Fibroblast of lung (primary cell): ENCODE measurements at regions not wholly inside any gene's neighbourhood (a gene's known extent, or its start where the extent isn't known, plus 50 kb on each side); places are given as distances from the start of the nearest gene placed in this dataset.

Source experiments
- DNase-seq, 2 donors: peaks; one replicate each; pipeline versions ENCODE4 v3.0.0 to v3.0.0-alpha.2; 2010; ENCODE audit warnings: low read depth in 2 of 2
- H2AFZ ChIP-seq: 2 replicates; pipeline ENCODE4 v1.5.1; 2012; ENCODE audit warnings: low read length, control low read depth, inconsistent platforms
- H3K27ac ChIP-seq: 2 replicates; pipeline ENCODE4 v1.5.1; 2011; ENCODE audit warnings: low read length, control low read depth; ENCODE audit not compliant: insufficient read depth
- H3K27me3 ChIP-seq: 2 replicates; pipeline ENCODE4 v1.5.1; 2011; ENCODE audit warnings: mild to moderate bottlenecking, low read length; ENCODE audit not compliant: control insufficient read depth, insufficient read depth
- H3K36me3 ChIP-seq: 2 replicates; pipeline ENCODE4 v1.5.1; 2011; ENCODE audit warnings: low read length; ENCODE audit not compliant: control insufficient read depth, insufficient read depth
- H3K4me1 ChIP-seq: 2 replicates; pipeline ENCODE4 v1.5.1; 2011; ENCODE audit warnings: low read length; ENCODE audit not compliant: control insufficient read depth, insufficient read depth; ENCODE audit errors: extremely low read depth
- H3K4me2 ChIP-seq: 2 replicates; pipeline ENCODE4 v1.5.1; 2011; ENCODE audit warnings: low read length, control low read depth; ENCODE audit not compliant: insufficient read depth; ENCODE audit errors: extremely low read depth
- H3K4me3 ChIP-seq, 4 experiments: fragments of 200-600 bp in 1 of 4; sonication (generic) in 1 of 4; replicated peaks in 1 of 4; 2 replicates each; pipeline ENCODE4 v1.5.1; 2011 to 2016; ENCODE audit warnings: low read length in 4 of 4, low read depth in 3 of 4, mild to moderate bottlenecking in 3 of 4, control low read depth in 2 of 4, inconsistent platforms in 1 of 4, mixed read lengths in 1 of 4; ENCODE audit not compliant: insufficient read depth in 1 of 4; ENCODE audit errors: control extremely low read depth in 1 of 4
- H3K79me2 ChIP-seq: 2 replicates; pipeline ENCODE4 v1.5.1; 2012; ENCODE audit warnings: mild to moderate bottlenecking, low read length, inconsistent platforms; ENCODE audit not compliant: control insufficient read depth, insufficient read depth
- H3K9ac ChIP-seq: 2 replicates; pipeline ENCODE4 v1.5.1; 2011; ENCODE audit warnings: mild to moderate bottlenecking, low read length, control low read depth; ENCODE audit not compliant: insufficient read depth
- H3K9me3 ChIP-seq: 2 replicates; pipeline ENCODE4 v1.5.1; 2012; ENCODE audit warnings: low read depth, low read length; ENCODE audit not compliant: control insufficient read depth, insufficient read depth
- H4K20me1 ChIP-seq: 2 replicates; pipeline ENCODE4 v1.5.1; 2011; ENCODE audit warnings: low read length; ENCODE audit not compliant: control insufficient read depth, insufficient read depth; ENCODE audit errors: extremely low read depth
- CTCF ChIP-seq, 2 donors: IDR thresholded peaks in 1 of 2; conservative IDR thresholded peaks in 1 of 2; 1 replicate in 1 of 2; 2 replicates in 1 of 2; pipeline ENCODE4 v1.5.1; 2011 to 2012; ENCODE audit warnings: low read length in 2 of 2, control low read depth in 1 of 2, inconsistent platforms in 1 of 2, low read depth in 1 of 2, mild to moderate bottlenecking in 1 of 2
- EZH2 ChIP-seq: IDR thresholded peaks from 2 replicates; pipeline ENCODE4 v1.5.1; 2012; ENCODE audit warnings: low read length, control low read depth, mild to moderate bottlenecking; ENCODE audit errors: missing control alignments

- Histone ChIP-seq H3K36me3 (no peaks in the 10 kb centered on the region), H3K9ac (no peak overlapping the region), H3K4me2 (no peak overlapping the region), H3K4me1 (peaks cover 16% of the 10 kb centered on the region), H3K79me2 (no peaks in the 10 kb centered on the region), H3K27ac (no peak overlapping the region), H3K4me3 (no peak overlapping the region), H2AFZ (no peak overlapping the region), H4K20me1 (no peaks in the 10 kb centered on the region), H3K9me3 (no peaks in the 10 kb centered on the region), H3K27me3 (no peaks in the 10 kb centered on the region)
- no peak for TF ChIP-seq EZH2
- no peak for TF ChIP-seq CTCF (conservative IDR thresholded peaks at IDR 0.05 in 1 of 2, IDR thresholded peaks at IDR 0.05 in 1 of 2; ENCODE audit: low read depth in 1 of 2, low read length in 2 of 2)
- DNase-seq, result no peak
These were observed 641.6 kb upstream of the TBL1XR1 start for GRCh38 chr3:177838766-177839350.

GRCh38 chr3:177842302-177842701 lies 645.0 kb upstream of the TBL1XR1 start:
- no peaks in the 10 kb centered on the region for H3K27me3 ChIP-seq
- H3K27ac ChIP-seq, result no peak overlapping the region
- H3K4me3 ChIP-seq, result no peak overlapping the region
- no peaks in the 10 kb centered on the region for H3K4me1 ChIP-seq
- no peaks in the 10 kb centered on the region for H3K36me3 ChIP-seq
- no peak overlapping the region for H3K9ac ChIP-seq
- DNase-seq, result no peak
- H2AFZ ChIP-seq, result no peak overlapping the region
- no peak overlapping the region for H3K4me2 ChIP-seq
- H4K20me1 ChIP-seq, result no peaks in the 10 kb centered on the region
- H3K79me2 ChIP-seq, result no peaks in the 10 kb centered on the region
- no peak for TF ChIP-seq CTCF (conservative IDR thresholded peaks at IDR 0.05 in 1 of 2, IDR thresholded peaks at IDR 0.05 in 1 of 2; ENCODE audit: low read depth in 1 of 2, low read length in 2 of 2)
- TF ChIP-seq EZH2, result no peak
- H3K9me3 ChIP-seq, result no peaks in the 10 kb centered on the region

- H4K20me1 ChIP-seq, result no peaks in the 10 kb centered on the region
- H3K36me3 ChIP-seq, result no peaks in the 10 kb centered on the region
- no peak overlapping the region for H3K9ac ChIP-seq
- H3K79me2 ChIP-seq, result no peaks in the 10 kb centered on the region
- no peaks in the 10 kb centered on the region for H3K4me1 ChIP-seq
- no peak overlapping the region for H3K27ac ChIP-seq
- no peak overlapping the region for H3K4me2 ChIP-seq
- no peak for DNase-seq
- no peak overlapping the region for H3K4me3 ChIP-seq
- H3K27me3 ChIP-seq, result no peaks in the 10 kb centered on the region
- H3K9me3 ChIP-seq, result no peaks in the 10 kb centered on the region
- H2AFZ ChIP-seq, result no peak overlapping the region
- no peak for TF ChIP-seq CTCF (conservative IDR thresholded peaks at IDR 0.05 in 1 of 2, IDR thresholded peaks at IDR 0.05 in 1 of 2; ENCODE audit: low read depth in 1 of 2, low read length in 2 of 2)
- no peak for TF ChIP-seq EZH2
These were observed 645.8 kb upstream of the TBL1XR1 start for GRCh38 chr3:177842743-177843734.
